ENCODE measurements at regions not wholly inside any gene's neighbourhood (a gene's known extent, or its start where the extent isn't known, plus 50 kb on each side); places are given as distances from the start of the nearest gene placed in this dataset.

- WGBS: 93% methylated on average over 2 of the region's 2 CpGs
- no peaks in the 10 kb centered on the region for H3K4me1 ChIP-seq (ENCODE audit: control insufficient read depth in 2 of 2, insufficient read depth in 2 of 2, low read length in 2 of 2)
- H3K36me3 ChIP-seq (ENCODE audit: control insufficient read depth in 2 of 2, insufficient read depth in 2 of 2, low read length in 1 of 2): no peaks in the 10 kb centered on the region
- H3K27ac ChIP-seq (ENCODE audit: low read depth in 1 of 2, low read length in 1 of 2): no peak overlapping the region
- H3K27me3 ChIP-seq (ENCODE audit: control insufficient read depth in 2 of 2, insufficient read depth in 1 of 2, low read length in 1 of 2): no peaks in the 10 kb centered on the region
- no peak for DNase-seq (ENCODE audit: low read depth in 6 of 9, low spot score in 9 of 9)
- H3K4me3 ChIP-seq (ENCODE audit: low read length in 2 of 2): no peak overlapping the region
- H3K9me3 ChIP-seq (ENCODE audit: control insufficient read depth in 2 of 2, insufficient read depth in 1 of 2, low read length in 1 of 2): no peaks in the 10 kb centered on the region
These were observed 158.4 kb downstream of the PTCHD4 start for GRCh38 chr6:47952640-47953039.

- no peak overlapping the region for H3K27ac ChIP-seq (ENCODE audit: low read depth in 1 of 2, low read length in 1 of 2)
- no peaks in the 10 kb centered on the region for H3K9me3 ChIP-seq (ENCODE audit: control insufficient read depth in 2 of 2, insufficient read depth in 1 of 2, low read length in 1 of 2)
- H3K36me3 ChIP-seq (ENCODE audit: control insufficient read depth in 2 of 2, insufficient read depth in 2 of 2, low read length in 1 of 2): no peaks in the 10 kb centered on the region
- no peaks in the 10 kb centered on the region for H3K27me3 ChIP-seq (ENCODE audit: control insufficient read depth in 2 of 2, insufficient read depth in 1 of 2, low read length in 1 of 2)
- H3K4me3 ChIP-seq (ENCODE audit: low read length in 2 of 2): no peak overlapping the region
- DNase-seq (ENCODE audit: low read depth in 6 of 9, low spot score in 9 of 9): no peak
- 93% methylated on average over 4 of the region's 4 CpGs for WGBS
- no peaks in the 10 kb centered on the region for H3K4me1 ChIP-seq (ENCODE audit: control insufficient read depth in 2 of 2, insufficient read depth in 2 of 2, low read length in 2 of 2)
These were observed 163.0 kb downstream of the OPN5 start for GRCh38 chr6:47944846-47945245.

GRCh38 chr6:47938405-47938804, 156.6 kb downstream of the OPN5 start:
- 95% methylated on average over 2 of the region's 2 CpGs for WGBS
- H3K27ac ChIP-seq (ENCODE audit: low read depth in 1 of 2, low read length in 1 of 2): no peak overlapping the region
- DNase-seq (ENCODE audit: low read depth in 6 of 9, low spot score in 9 of 9): no peak

GRCh38 chr6:47936820-47937219, 155.0 kb downstream of the OPN5 start:
- Histone ChIP-seq H3K4me3 (ENCODE audit: low read length in 2 of 2) (no peak overlapping the region), H3K27me3 (ENCODE audit: control insufficient read depth in 2 of 2, insufficient read depth in 1 of 2, low read length in 1 of 2) (no peaks in the 10 kb centered on the region), H3K36me3 (ENCODE audit: control insufficient read depth in 2 of 2, insufficient read depth in 2 of 2, low read length in 1 of 2) (no peaks in the 10 kb centered on the region), H3K4me1 (ENCODE audit: control insufficient read depth in 2 of 2, insufficient read depth in 2 of 2, low read length in 2 of 2) (no peaks in the 10 kb centered on the region), H3K9me3 (ENCODE audit: control insufficient read depth in 2 of 2, insufficient read depth in 1 of 2, low read length in 1 of 2) (no peaks in the 10 kb centered on the region), H3K27ac (ENCODE audit: low read depth in 1 of 2, low read length in 1 of 2) (no peak overlapping the region)
- WGBS: 89% methylated on average over 2 of the region's 2 CpGs
- no peak for DNase-seq (ENCODE audit: low read depth in 6 of 9, low spot score in 9 of 9)

More at GRCh38 chr6:47938405-47938804, 156.6 kb downstream of the OPN5 start:
- H3K4me3 ChIP-seq (ENCODE audit: low read length in 2 of 2): no peak overlapping the region
- no peaks in the 10 kb centered on the region for H3K9me3 ChIP-seq (ENCODE audit: control insufficient read depth in 2 of 2, insufficient read depth in 1 of 2, low read length in 1 of 2)
- no peaks in the 10 kb centered on the region for H3K27me3 ChIP-seq (ENCODE audit: control insufficient read depth in 2 of 2, insufficient read depth in 1 of 2, low read length in 1 of 2)
- H3K4me1 ChIP-seq (ENCODE audit: control insufficient read depth in 2 of 2, insufficient read depth in 2 of 2, low read length in 2 of 2): no peaks in the 10 kb centered on the region
- H3K36me3 ChIP-seq (ENCODE audit: control insufficient read depth in 2 of 2, insufficient read depth in 2 of 2, low read length in 1 of 2): no peaks in the 10 kb centered on the region

- Histone ChIP-seq H3K27ac (ENCODE audit: low read depth in 1 of 2, low read length in 1 of 2) (no peak overlapping the region), H3K36me3 (ENCODE audit: control insufficient read depth in 2 of 2, insufficient read depth in 2 of 2, low read length in 1 of 2) (no peaks in the 10 kb centered on the region), H3K27me3 (ENCODE audit: control insufficient read depth in 2 of 2, insufficient read depth in 1 of 2, low read length in 1 of 2) (no peaks in the 10 kb centered on the region), H3K9me3 (ENCODE audit: control insufficient read depth in 2 of 2, insufficient read depth in 1 of 2, low read length in 1 of 2) (no peaks in the 10 kb centered on the region), H3K4me3 (ENCODE audit: low read length in 2 of 2) (no peak overlapping the region), H3K4me1 (ENCODE audit: control insufficient read depth in 2 of 2, insufficient read depth in 2 of 2, low read length in 2 of 2) (no peaks in the 10 kb centered on the region)
- WGBS: 25% methylated on average over 6 of the region's 6 CpGs
- DNase-seq (ENCODE audit: low read depth in 6 of 9, low spot score in 9 of 9): no peak
These were observed 152.2 kb downstream of the OPN5 start for GRCh38 chr6:47934023-47934422.

- Histone ChIP-seq H3K4me3 (ENCODE audit: low read length in 2 of 2) (no peak overlapping the region), H3K4me1 (ENCODE audit: control insufficient read depth in 2 of 2, insufficient read depth in 2 of 2, low read length in 2 of 2) (no peaks in the 10 kb centered on the region), H3K36me3 (ENCODE audit: control insufficient read depth in 2 of 2, insufficient read depth in 2 of 2, low read length in 1 of 2) (no peaks in the 10 kb centered on the region), H3K27ac (ENCODE audit: low read depth in 1 of 2, low read length in 1 of 2) (no peak overlapping the region), H3K9me3 (ENCODE audit: control insufficient read depth in 2 of 2, insufficient read depth in 1 of 2, low read length in 1 of 2) (no peaks in the 10 kb centered on the region), H3K27me3 (ENCODE audit: control insufficient read depth in 2 of 2, insufficient read depth in 1 of 2, low read length in 1 of 2) (no peaks in the 10 kb centered on the region)
- WGBS: 90% methylated on average over 4 of the region's 4 CpGs
- no peak for DNase-seq (ENCODE audit: low read depth in 6 of 9, low spot score in 9 of 9)
These were observed 150.7 kb downstream of the OPN5 start for GRCh38 chr6:47932575-47932974.

- Histone ChIP-seq H3K4me1 (ENCODE audit: control insufficient read depth in 2 of 2, insufficient read depth in 2 of 2, low read length in 2 of 2) (no peaks in the 10 kb centered on the region), H3K9me3 (ENCODE audit: control insufficient read depth in 2 of 2, insufficient read depth in 1 of 2, low read length in 1 of 2) (no peaks in the 10 kb centered on the region), H3K36me3 (ENCODE audit: control insufficient read depth in 2 of 2, insufficient read depth in 2 of 2, low read length in 1 of 2) (no peaks in the 10 kb centered on the region), H3K27me3 (ENCODE audit: control insufficient read depth in 2 of 2, insufficient read depth in 1 of 2, low read length in 1 of 2) (no peaks in the 10 kb centered on the region), H3K4me3 (ENCODE audit: low read length in 2 of 2) (no peak overlapping the region), H3K27ac (ENCODE audit: low read depth in 1 of 2, low read length in 1 of 2) (no peak overlapping the region)
- WGBS: 87% methylated on average over 3 of the region's 3 CpGs
- DNase-seq (ENCODE audit: low read depth in 6 of 9, low spot score in 9 of 9): no peak
These were observed 142.2 kb downstream of the OPN5 start for GRCh38 chr6:47924001-47924400.

- Histone ChIP-seq H3K36me3 (ENCODE audit: control insufficient read depth in 2 of 2, insufficient read depth in 2 of 2, low read length in 1 of 2) (no peaks in the 10 kb centered on the region), H3K4me1 (ENCODE audit: control insufficient read depth in 2 of 2, insufficient read depth in 2 of 2, low read length in 2 of 2) (no peaks in the 10 kb centered on the region), H3K9me3 (ENCODE audit: control insufficient read depth in 2 of 2, insufficient read depth in 1 of 2, low read length in 1 of 2) (no peaks in the 10 kb centered on the region), H3K27me3 (ENCODE audit: control insufficient read depth in 2 of 2, insufficient read depth in 1 of 2, low read length in 1 of 2) (no peaks in the 10 kb centered on the region), H3K4me3 (ENCODE audit: low read length in 2 of 2) (no peak overlapping the region), H3K27ac (ENCODE audit: low read depth in 1 of 2, low read length in 1 of 2) (no peak overlapping the region)
- WGBS: 80% methylated on average over 4 of the region's 4 CpGs
- DNase-seq (ENCODE audit: low read depth in 6 of 9, low spot score in 9 of 9): no peak
These were observed 140.6 kb downstream of the OPN5 start for GRCh38 chr6:47922391-47922790.

GRCh38 chr6:47919875-47920274, 138.0 kb downstream of the OPN5 start:
- WGBS: 89% methylated on average over 3 of the region's 3 CpGs
- Histone ChIP-seq H3K4me1 (ENCODE audit: control insufficient read depth in 2 of 2, insufficient read depth in 2 of 2, low read length in 2 of 2) (no peaks in the 10 kb centered on the region), H3K9me3 (ENCODE audit: control insufficient read depth in 2 of 2, insufficient read depth in 1 of 2, low read length in 1 of 2) (no peaks in the 10 kb centered on the region), H3K4me3 (ENCODE audit: low read length in 2 of 2) (no peak overlapping the region), H3K36me3 (ENCODE audit: control insufficient read depth in 2 of 2, insufficient read depth in 2 of 2, low read length in 1 of 2) (no peaks in the 10 kb centered on the region), H3K27me3 (ENCODE audit: control insufficient read depth in 2 of 2, insufficient read depth in 1 of 2, low read length in 1 of 2) (no peaks in the 10 kb centered on the region), H3K27ac (ENCODE audit: low read depth in 1 of 2, low read length in 1 of 2) (no peak overlapping the region)
- DNase-seq (ENCODE audit: low read depth in 6 of 9, low spot score in 9 of 9): no peak

GRCh38 chr6:47917811-47918210, 136.0 kb downstream of the OPN5 start:
- DNase-seq (ENCODE audit: low read depth in 6 of 9, low spot score in 9 of 9): no peak
- Histone ChIP-seq H3K4me3 (ENCODE audit: low read length in 2 of 2) (no peak overlapping the region), H3K27me3 (ENCODE audit: control insufficient read depth in 2 of 2, insufficient read depth in 1 of 2, low read length in 1 of 2) (no peaks in the 10 kb centered on the region), H3K9me3 (ENCODE audit: control insufficient read depth in 2 of 2, insufficient read depth in 1 of 2, low read length in 1 of 2) (no peaks in the 10 kb centered on the region), H3K36me3 (ENCODE audit: control insufficient read depth in 2 of 2, insufficient read depth in 2 of 2, low read length in 1 of 2) (no peaks in the 10 kb centered on the region), H3K4me1 (ENCODE audit: control insufficient read depth in 2 of 2, insufficient read depth in 2 of 2, low read length in 2 of 2) (no peaks in the 10 kb centered on the region), H3K27ac (ENCODE audit: low read depth in 1 of 2, low read length in 1 of 2) (no peak overlapping the region)
- 81% methylated on average over 3 of the region's 3 CpGs for WGBS
